GM23338 (cell line): ENCODE measurements at regions not wholly inside any gene's neighbourhood (a gene's known extent, or its start where the extent isn't known, plus 50 kb on each side); places are given as distances from the start of the nearest gene placed in this dataset.

Experiments used
- ATAC-seq: fragments of 200-7000 bp; cut with Tn5 transposase; 3 replicates; pipeline ENCODE4 v1.9.1; 2020
- DNase-seq: peaks from one replicate; pipeline ENCODE4 v3.0.0-alpha.2; 2015; ENCODE audit warnings: low spot score
- H2AFZ ChIP-seq: fragments of 200-600 bp; sonication (generic); 2 replicates; pipeline ENCODE4 v1.8.0; 2016; ENCODE audit warnings: antibody characterized with exemption, mild to moderate bottlenecking, moderate library complexity
- H3F3A ChIP-seq: fragments of 200-600 bp; sonication (generic); replicated peaks from 2 replicates; pipeline ENCODE4 v1.8.0; 2017; ENCODE audit warnings: antibody characterized with exemption, mixed run types, low read depth
- H3K27ac ChIP-seq: fragments of 200-600 bp; sonication (generic); 2 replicates; pipeline ENCODE4 v1.6.1; 2016; ENCODE audit warnings: low read depth
- H3K27me3 ChIP-seq: fragments of 200-600 bp; sonication (generic); 2 replicates; pipeline ENCODE4 v1.8.0; 2016; ENCODE audit warnings: mild to moderate bottlenecking, mixed run types, moderate library complexity; ENCODE audit not compliant: insufficient read depth
- H3K36me3 ChIP-seq: fragments of 200-600 bp; sonication (generic); 2 replicates; pipeline ENCODE4 v1.8.0; 2016; ENCODE audit warnings: mild to moderate bottlenecking; ENCODE audit not compliant: insufficient read depth
- H3K4me1 ChIP-seq: fragments of 200-600 bp; sonication (generic); 2 replicates; pipeline ENCODE4 v1.8.0; 2016; ENCODE audit warnings: mild to moderate bottlenecking, moderate library complexity; ENCODE audit not compliant: insufficient read depth
- H3K4me2 ChIP-seq: fragments of 200-600 bp; sonication (generic); 2 replicates; pipeline ENCODE4 v1.7.1; 2017; ENCODE audit warnings: mixed run types
- H3K4me3 ChIP-seq: fragments of 200-600 bp; sonication (generic); 2 replicates; pipeline ENCODE4 v1.6.1; 2016; ENCODE audit warnings: mixed run types
- H3K79me2 ChIP-seq: fragments of 200-600 bp; sonication (generic); replicated peaks from 2 replicates; pipeline ENCODE4 v1.8.0; 2017; ENCODE audit warnings: mild to moderate bottlenecking; ENCODE audit not compliant: insufficient read depth
- H3K9me2 ChIP-seq: fragments of 200-600 bp; sonication (generic); 2 replicates; pipeline ENCODE4 v1.8.0; 2017; ENCODE audit not compliant: insufficient read depth
- H4K20me1 ChIP-seq: fragments of 200-600 bp; sonication (generic); replicated peaks from 2 replicates; pipeline ENCODE4 v1.8.0; 2017; ENCODE audit warnings: mild to moderate bottlenecking; ENCODE audit not compliant: insufficient read depth
- H3K27ac Mint-ChIP-seq: 2 replicates; pipeline ENCODE4 v1.8.0; 2020; ENCODE audit warnings: inconsistent platforms, mild to moderate bottlenecking, moderate library complexity, mixed read lengths
- H3K27me3 Mint-ChIP-seq: 3 replicates; pipeline ENCODE4 v1.8.0; 2022; ENCODE audit warnings: low read depth, mild to moderate bottlenecking, moderate library complexity, mixed read lengths, inconsistent platforms; ENCODE audit not compliant: insufficient read depth, poor library complexity
- H3K36me3 Mint-ChIP-seq: 3 replicates; pipeline ENCODE4 v1.8.0; 2021; ENCODE audit warnings: low read depth, mild to moderate bottlenecking, inconsistent platforms, moderate library complexity, mixed read lengths
- H3K4me1 Mint-ChIP-seq: 3 replicates; pipeline ENCODE4 v1.8.0; 2020; ENCODE audit warnings: mild to moderate bottlenecking, inconsistent platforms, mixed read lengths
- H3K4me3 Mint-ChIP-seq: 3 replicates; pipeline ENCODE4 v1.8.0; 2021; ENCODE audit warnings: moderate library complexity, mild to moderate bottlenecking, inconsistent platforms, mixed read lengths
- H3K9me3 Mint-ChIP-seq: 3 replicates; pipeline ENCODE4 v1.8.0; 2020; ENCODE audit warnings: moderate library complexity, mild to moderate bottlenecking, inconsistent platforms, mixed read lengths
- CREB1 ChIP-seq: fragments of 250-450 bp; sonication (Bioruptor Pico); IDR thresholded peaks from 2 replicates; pipeline ENCODE4 v1.5.0; 2020; ENCODE audit warnings: low read depth, mild to moderate bottlenecking, moderate library complexity
- EZH2 ChIP-seq: fragments of 200-600 bp; sonication (generic); IDR thresholded peaks from one replicate; pipeline ENCODE4 v1.8.0; 2017; ENCODE audit warnings: antibody characterized with exemption, mild to moderate bottlenecking, low read depth; ENCODE audit not compliant: unreplicated experiment
- EZH2phosphoT487 ChIP-seq: fragments of 200-600 bp; sonication (generic); IDR thresholded peaks from one replicate; pipeline ENCODE4 v1.8.1; 2018; ENCODE audit warnings: antibody characterized with exemption; ENCODE audit not compliant: unreplicated experiment
- JUNB ChIP-seq: IDR thresholded peaks from one replicate; pipeline ENCODE4 v1.6.1; 2016; ENCODE audit warnings: antibody characterized with exemption; ENCODE audit not compliant: unreplicated experiment
- NANOG ChIP-seq: IDR thresholded peaks from 2 replicates; pipeline ENCODE4 v1.6.1; 2016; ENCODE audit warnings: antibody characterized with exemption, borderline replicate concordance
- POLR2AphosphoS5 ChIP-seq: IDR thresholded peaks from 2 replicates; pipeline ENCODE4 v1.6.1; 2016; ENCODE audit warnings: antibody characterized with exemption, low read depth
- STAT1 ChIP-seq: IDR thresholded peaks from one replicate; pipeline ENCODE4 v1.6.1; 2016; ENCODE audit warnings: antibody characterized with exemption; ENCODE audit not compliant: unreplicated experiment
- ZNF114 ChIP-seq: fragments of 250-450 bp; sonication (Bioruptor Pico); IDR thresholded peaks from 2 replicates; pipeline ENCODE4 v1.5.0; 2020; ENCODE audit warnings: mild to moderate bottlenecking, moderate library complexity
- ZNF331 ChIP-seq: fragments of 250-450 bp; sonication (Bioruptor Pico); IDR thresholded peaks from 2 replicates; pipeline ENCODE4 v1.5.0; 2020; ENCODE audit warnings: low read depth, mild to moderate bottlenecking, moderate library complexity
- TF ChIP-seq, protein P1 (sequence below): IDR thresholded peaks from one replicate; pipeline ENCODE4 v1.6.1; 2018; ENCODE audit warnings: antibody characterized with exemption; ENCODE audit not compliant: unreplicated experiment
- TF ChIP-seq, protein P2 (sequence below), 2 experiments: fragments of 200-600 bp in 1 of 2; sonication (generic) in 1 of 2; conservative IDR thresholded peaks; 2 replicates each; pipeline versions ENCODE4 v1.5.1 to v1.6.1; 2016 to 2017; ENCODE audit warnings: antibody characterized with exemption in 2 of 2, low read depth in 2 of 2, mild to moderate bottlenecking in 2 of 2, moderate library complexity in 1 of 2
- TF ChIP-seq, protein P3 (sequence below): IDR thresholded peaks from 2 replicates; pipeline ENCODE4 v1.6.1; 2016; ENCODE audit warnings: antibody characterized with exemption

GRCh38 chr13:99857738-99858137 lies 113.8 kb downstream of the ZIC5 start:
- H3K27me3 ChIP-seq, result no peaks in the 10 kb centered on the region
- 0 out of 2 replicates have a peak, but pooled peaks cover 6% of the 10 kb centered on the region for H3F3A ChIP-seq
- H3K4me1 Mint-ChIP-seq, result peaks cover 83% of the 10 kb centered on the region
- no peaks in the 10 kb centered on the region for H3K36me3 Mint-ChIP-seq
- no peak overlapping the region for H3K27ac ChIP-seq
- peaks cover 2% of the 10 kb centered on the region for H3K27me3 Mint-ChIP-seq
- ATAC-seq, result no peak
- no peaks in the 10 kb centered on the region for H3K79me2 ChIP-seq
- H3K9me2 ChIP-seq, result no peaks in the 10 kb centered on the region
- H4K20me1 ChIP-seq, result no peaks in the 10 kb centered on the region
- no peak overlapping the region for H2AFZ ChIP-seq
- H3K4me1 ChIP-seq, result peaks cover 77% of the 10 kb centered on the region
- DNase-seq, result no peak
- 0 out of 2 replicates have a peak overlapping the region, but pooled peaks have one; percentile 27 for H3K4me2 ChIP-seq
- H3K27ac Mint-ChIP-seq, result peak overlapping the region; percentile 1; the same call in 1 of the 2 replicates
- no peak overlapping the region for H3K4me3 ChIP-seq
- no peak for TF ChIP-seq NANOG
- H3K4me3 Mint-ChIP-seq, result no peak overlapping the region
- no peaks in the 10 kb centered on the region for H3K9me3 Mint-ChIP-seq
- no peaks in the 10 kb centered on the region for H3K36me3 ChIP-seq

GRCh38 chr13:99855526-99856420 lies 115.8 kb downstream of the ZIC5 start:
- no peak overlapping the region; the same call in 1 of the 2 replicates for H3K27ac Mint-ChIP-seq
- no peaks in the 10 kb centered on the region; the same call in 2 of the 3 replicates for H3K36me3 Mint-ChIP-seq
- no peaks in the 10 kb centered on the region for H4K20me1 ChIP-seq
- H3K27me3 ChIP-seq, result no peaks in the 10 kb centered on the region
- peaks cover 67% of the 10 kb centered on the region for H3K4me1 ChIP-seq
- 0 out of 2 replicates have a peak, but pooled peaks cover 6% of the 10 kb centered on the region for H3F3A ChIP-seq
- H3K27me3 Mint-ChIP-seq, result peaks cover 2% of the 10 kb centered on the region
- ATAC-seq, result no peak
- H3K27ac ChIP-seq, result no peak overlapping the region
- H3K36me3 ChIP-seq, result no peaks in the 10 kb centered on the region
- peaks cover 79% of the 10 kb centered on the region for H3K4me1 Mint-ChIP-seq
- no peaks in the 10 kb centered on the region; the same call in 2 of the 3 replicates for H3K9me3 Mint-ChIP-seq
- H2AFZ ChIP-seq, result no peak overlapping the region
- no peak overlapping the region for H3K4me3 Mint-ChIP-seq
- no peaks in the 10 kb centered on the region for H3K9me2 ChIP-seq
- no peak overlapping the region for H3K4me2 ChIP-seq
- no peak overlapping the region for H3K4me3 ChIP-seq
- no peaks in the 10 kb centered on the region for H3K79me2 ChIP-seq
- no peak for DNase-seq
- TF ChIP-seq POLR2AphosphoS5 (no peak), EZH2phosphoT487 (no peak), CREB1 (CRISPR knock-in tag) (no peak), ZNF331 (CRISPR knock-in tag) (no peak), JUNB (no peak), EZH2 (no peak)

DNA sequence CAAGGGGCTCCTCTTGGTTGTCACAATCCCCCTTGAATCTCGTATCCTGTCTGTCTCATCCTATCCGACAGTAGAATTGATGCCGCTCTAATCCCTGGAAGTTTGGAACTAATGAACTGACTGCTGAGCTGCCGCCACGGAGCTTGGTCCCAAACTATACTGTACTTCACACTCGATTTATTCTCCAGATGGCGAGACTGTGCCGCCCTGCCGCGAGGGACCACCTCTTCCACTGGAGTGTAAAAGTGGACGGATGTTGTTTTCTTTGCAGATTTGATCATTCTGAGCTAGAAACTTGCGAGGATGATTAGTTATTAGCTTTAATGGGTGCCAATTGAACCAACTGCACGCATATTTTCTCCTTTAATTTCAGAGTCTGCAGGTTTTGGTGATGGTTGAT lies 117.2 kb downstream of the ZIC5 start:
- Histone ChIP-seq H3K36me3 (no peaks in the 10 kb centered on the region), H3K4me2 (peak overlapping the region; percentile 72; the same call in 1 of the 2 replicates), H3K4me1 (peaks cover 56% of the 10 kb centered on the region), H4K20me1 (no peaks in the 10 kb centered on the region), H3K4me3 (peak overlapping the region; percentile 34; the same call in 1 of the 2 replicates), H3K9me2 (no peaks in the 10 kb centered on the region), H3K27me3 (no peaks in the 10 kb centered on the region), H3K27ac (no peak overlapping the region; the same call in 1 of the 2 replicates), H3F3A (0 out of 2 replicates have a peak, but pooled peaks cover 6% of the 10 kb centered on the region), H3K79me2 (no peaks in the 10 kb centered on the region), H2AFZ (no peak overlapping the region)
- ATAC-seq (no peak), DNase-seq (no peak)
- Mint-ChIP-seq H3K9me3 (no peaks in the 10 kb centered on the region; the same call in 2 of the 3 replicates), H3K4me3 (no peak overlapping the region), H3K27me3 (peaks cover 2% of the 10 kb centered on the region), H3K27ac (peak overlapping the region; percentile 79), H3K36me3 (no peaks in the 10 kb centered on the region; the same call in 2 of the 3 replicates), H3K4me1 (peaks cover 68% of the 10 kb centered on the region)
- TF ChIP-seq, protein P1, sequence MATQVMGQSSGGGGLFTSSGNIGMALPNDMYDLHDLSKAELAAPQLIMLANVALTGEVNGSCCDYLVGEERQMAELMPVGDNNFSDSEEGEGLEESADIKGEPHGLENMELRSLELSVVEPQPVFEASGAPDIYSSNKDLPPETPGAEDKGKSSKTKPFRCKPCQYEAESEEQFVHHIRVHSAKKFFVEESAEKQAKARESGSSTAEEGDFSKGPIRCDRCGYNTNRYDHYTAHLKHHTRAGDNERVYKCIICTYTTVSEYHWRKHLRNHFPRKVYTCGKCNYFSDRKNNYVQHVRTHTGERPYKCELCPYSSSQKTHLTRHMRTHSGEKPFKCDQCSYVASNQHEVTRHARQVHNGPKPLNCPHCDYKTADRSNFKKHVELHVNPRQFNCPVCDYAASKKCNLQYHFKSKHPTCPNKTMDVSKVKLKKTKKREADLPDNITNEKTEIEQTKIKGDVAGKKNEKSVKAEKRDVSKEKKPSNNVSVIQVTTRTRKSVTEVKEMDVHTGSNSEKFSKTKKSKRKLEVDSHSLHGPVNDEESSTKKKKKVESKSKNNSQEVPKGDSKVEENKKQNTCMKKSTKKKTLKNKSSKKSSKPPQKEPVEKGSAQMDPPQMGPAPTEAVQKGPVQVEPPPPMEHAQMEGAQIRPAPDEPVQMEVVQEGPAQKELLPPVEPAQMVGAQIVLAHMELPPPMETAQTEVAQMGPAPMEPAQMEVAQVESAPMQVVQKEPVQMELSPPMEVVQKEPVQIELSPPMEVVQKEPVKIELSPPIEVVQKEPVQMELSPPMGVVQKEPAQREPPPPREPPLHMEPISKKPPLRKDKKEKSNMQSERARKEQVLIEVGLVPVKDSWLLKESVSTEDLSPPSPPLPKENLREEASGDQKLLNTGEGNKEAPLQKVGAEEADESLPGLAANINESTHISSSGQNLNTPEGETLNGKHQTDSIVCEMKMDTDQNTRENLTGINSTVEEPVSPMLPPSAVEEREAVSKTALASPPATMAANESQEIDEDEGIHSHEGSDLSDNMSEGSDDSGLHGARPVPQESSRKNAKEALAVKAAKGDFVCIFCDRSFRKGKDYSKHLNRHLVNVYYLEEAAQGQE, result no peak
- TF ChIP-seq, protein P2, sequence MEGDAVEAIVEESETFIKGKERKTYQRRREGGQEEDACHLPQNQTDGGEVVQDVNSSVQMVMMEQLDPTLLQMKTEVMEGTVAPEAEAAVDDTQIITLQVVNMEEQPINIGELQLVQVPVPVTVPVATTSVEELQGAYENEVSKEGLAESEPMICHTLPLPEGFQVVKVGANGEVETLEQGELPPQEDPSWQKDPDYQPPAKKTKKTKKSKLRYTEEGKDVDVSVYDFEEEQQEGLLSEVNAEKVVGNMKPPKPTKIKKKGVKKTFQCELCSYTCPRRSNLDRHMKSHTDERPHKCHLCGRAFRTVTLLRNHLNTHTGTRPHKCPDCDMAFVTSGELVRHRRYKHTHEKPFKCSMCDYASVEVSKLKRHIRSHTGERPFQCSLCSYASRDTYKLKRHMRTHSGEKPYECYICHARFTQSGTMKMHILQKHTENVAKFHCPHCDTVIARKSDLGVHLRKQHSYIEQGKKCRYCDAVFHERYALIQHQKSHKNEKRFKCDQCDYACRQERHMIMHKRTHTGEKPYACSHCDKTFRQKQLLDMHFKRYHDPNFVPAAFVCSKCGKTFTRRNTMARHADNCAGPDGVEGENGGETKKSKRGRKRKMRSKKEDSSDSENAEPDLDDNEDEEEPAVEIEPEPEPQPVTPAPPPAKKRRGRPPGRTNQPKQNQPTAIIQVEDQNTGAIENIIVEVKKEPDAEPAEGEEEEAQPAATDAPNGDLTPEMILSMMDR (conservative IDR thresholded peaks at IDR 0.05; ENCODE audit: low read depth in 2 of 2), result no peak
- TF ChIP-seq CREB1 (CRISPR knock-in tag) (no peak), ZNF331 (CRISPR knock-in tag) (no peak), NANOG (no peak), ZNF114 (CRISPR knock-in tag) (no peak), STAT1 (no peak), JUNB (no peak)
- TF ChIP-seq, protein P3, sequence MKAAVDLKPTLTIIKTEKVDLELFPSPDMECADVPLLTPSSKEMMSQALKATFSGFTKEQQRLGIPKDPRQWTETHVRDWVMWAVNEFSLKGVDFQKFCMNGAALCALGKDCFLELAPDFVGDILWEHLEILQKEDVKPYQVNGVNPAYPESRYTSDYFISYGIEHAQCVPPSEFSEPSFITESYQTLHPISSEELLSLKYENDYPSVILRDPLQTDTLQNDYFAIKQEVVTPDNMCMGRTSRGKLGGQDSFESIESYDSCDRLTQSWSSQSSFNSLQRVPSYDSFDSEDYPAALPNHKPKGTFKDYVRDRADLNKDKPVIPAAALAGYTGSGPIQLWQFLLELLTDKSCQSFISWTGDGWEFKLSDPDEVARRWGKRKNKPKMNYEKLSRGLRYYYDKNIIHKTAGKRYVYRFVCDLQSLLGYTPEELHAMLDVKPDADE, result no peak
